Stimulated activated CD4-positive, alpha-beta T cell treated with anti-CD3 and anti-CD28 coated beads, Interleukin-12 subunit alpha, Interleukin-12 subunit beta, amount 100 ng/mL, for 24 hours (primary cell): ENCODE measurements at regions not wholly inside any gene's neighbourhood (a gene's known extent, or its start where the extent isn't known, plus 50 kb on each side); places are given as distances from the start of the nearest gene placed in this dataset.
A peak's percentile ranks its signal among the peaks of the same experiment; 100 is the strongest.

Experiments
- DNase-seq, 2 experiments: peaks; one replicate each; pipeline ENCODE4 v3.0.0-alpha.2; 2020; ENCODE audit warnings: low read depth in 2 of 2

DNA sequence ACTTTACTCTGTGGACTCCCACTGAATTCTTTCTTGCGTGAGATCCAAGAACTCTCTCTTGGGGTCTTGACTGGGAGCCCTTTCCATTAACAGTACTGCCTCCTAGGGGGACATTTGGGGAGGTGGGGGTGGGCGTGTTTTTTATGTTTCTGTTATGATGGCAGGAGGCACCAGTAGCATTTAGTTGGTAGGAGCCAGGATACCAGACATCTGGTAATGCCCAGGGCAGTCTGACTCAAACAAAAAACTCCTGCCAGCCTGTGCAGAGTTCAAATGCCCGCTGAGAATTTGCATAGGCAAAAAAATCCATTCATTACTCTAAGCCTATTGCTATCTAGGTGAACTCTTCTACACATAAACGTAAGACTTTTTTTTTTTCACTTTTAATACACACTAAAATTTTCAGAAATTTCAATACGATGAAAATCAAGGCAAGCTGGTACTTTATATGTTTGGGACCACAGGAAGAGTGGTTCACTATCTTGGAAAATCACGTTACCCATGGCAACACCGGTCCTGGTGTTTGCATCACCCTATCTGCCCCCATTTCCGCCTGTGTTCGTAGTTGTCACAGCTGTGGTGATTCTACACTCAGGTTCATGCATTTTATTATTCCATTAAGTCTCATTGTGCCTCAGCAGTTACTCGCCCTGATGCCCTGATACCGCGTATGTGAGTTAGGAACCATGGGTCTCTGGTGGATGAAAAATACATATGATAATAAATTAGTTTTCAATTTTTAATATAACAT, 121.1 kb upstream of the XYLT1 start:
- DNase-seq: no peak

DNA sequence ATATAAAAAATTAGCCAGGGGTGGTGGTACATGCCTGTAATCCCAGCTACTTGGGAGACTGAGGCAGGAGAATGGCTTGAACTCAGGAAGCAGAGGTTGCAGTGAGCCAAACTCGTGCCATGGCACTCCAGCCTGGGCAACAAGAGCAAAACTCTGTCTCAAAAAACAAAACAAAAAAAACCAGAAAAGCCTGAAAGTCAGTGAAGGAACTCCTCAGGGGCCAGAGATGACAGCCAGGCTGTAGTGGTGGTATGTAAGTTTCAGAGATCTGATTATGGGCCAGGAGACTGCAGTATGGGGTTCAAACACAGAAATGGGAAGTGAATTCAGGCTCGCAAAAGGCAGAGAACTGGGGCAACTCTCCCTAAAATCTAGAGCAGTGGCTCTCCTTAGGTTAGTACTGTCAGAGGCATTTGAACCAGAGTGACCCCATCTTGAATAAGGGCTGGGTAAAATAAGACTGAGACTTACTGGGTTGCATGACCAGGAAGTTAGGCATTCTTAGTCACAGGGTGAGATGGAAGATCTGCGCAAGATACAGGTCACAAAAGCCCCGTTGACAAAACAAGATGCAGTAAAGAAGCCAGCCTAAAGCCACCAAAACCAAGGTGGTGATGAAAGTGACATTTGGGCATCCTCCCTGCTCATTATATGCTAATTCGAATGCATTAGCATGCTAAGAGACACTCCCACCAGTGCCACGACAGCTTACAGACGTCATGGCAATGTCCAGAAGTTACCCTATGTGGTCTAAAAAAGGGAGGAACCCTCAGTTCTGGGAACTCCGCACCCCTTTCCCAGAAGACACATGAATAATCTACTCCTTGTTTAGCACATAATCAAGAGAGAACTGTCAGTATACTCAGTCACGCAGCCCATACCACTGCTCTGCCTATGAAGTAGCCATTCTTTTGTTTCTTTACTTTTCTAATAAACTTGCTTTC, 120.2 kb upstream of the XYLT1 start:
- peak in 1 of 2 experiments; percentile 22 for DNase-seq

DNA sequence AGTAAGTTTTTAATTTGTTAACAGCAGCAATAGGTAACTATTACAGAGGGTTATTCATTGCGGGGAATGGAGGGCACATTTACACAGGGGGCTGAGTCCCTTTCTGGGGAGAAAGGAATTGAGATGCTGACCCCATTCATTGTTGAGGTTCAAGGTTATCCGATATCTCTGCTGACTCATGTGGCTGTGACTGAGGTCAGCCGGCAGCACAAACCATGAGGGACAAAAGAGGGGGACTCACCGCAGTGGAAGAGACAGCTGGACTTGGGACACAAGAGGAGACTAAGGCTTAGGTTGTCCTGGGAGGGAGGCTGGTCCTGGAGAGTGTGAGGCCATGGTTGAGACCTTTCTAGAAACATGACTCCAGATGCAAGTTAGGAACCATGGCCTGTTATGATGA, 119.1 kb upstream of the XYLT1 start:
- no peak for DNase-seq

DNA sequence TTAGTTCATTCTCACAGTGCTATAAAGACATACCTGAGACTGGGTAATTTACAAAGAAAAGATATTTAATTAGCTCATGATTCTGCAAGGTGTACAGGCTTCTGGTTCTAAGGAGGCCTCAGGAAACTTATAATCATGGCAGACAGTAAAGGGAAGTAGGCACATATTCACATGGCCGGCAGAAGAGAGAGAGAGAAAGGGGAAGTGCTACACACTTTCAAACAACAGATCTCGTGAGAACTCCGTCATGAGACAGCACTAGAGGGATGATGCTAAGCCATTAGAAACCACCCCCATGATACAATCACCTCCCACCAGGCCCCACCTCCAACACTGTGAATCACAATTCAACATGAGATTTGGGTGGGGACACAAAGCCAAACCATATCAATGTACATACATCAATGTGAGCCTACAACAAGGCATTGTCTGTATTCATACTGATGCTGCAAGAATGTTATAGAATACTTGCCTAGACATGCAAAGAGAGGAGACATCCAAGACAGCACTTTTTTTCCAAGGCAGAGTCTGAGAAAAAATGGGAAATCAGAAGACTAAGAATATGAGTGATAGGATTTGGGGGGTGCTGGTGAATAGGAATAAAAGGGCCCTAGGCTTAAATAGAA, 114.8 kb upstream of the XYLT1 start:
- no peak for DNase-seq

DNA sequence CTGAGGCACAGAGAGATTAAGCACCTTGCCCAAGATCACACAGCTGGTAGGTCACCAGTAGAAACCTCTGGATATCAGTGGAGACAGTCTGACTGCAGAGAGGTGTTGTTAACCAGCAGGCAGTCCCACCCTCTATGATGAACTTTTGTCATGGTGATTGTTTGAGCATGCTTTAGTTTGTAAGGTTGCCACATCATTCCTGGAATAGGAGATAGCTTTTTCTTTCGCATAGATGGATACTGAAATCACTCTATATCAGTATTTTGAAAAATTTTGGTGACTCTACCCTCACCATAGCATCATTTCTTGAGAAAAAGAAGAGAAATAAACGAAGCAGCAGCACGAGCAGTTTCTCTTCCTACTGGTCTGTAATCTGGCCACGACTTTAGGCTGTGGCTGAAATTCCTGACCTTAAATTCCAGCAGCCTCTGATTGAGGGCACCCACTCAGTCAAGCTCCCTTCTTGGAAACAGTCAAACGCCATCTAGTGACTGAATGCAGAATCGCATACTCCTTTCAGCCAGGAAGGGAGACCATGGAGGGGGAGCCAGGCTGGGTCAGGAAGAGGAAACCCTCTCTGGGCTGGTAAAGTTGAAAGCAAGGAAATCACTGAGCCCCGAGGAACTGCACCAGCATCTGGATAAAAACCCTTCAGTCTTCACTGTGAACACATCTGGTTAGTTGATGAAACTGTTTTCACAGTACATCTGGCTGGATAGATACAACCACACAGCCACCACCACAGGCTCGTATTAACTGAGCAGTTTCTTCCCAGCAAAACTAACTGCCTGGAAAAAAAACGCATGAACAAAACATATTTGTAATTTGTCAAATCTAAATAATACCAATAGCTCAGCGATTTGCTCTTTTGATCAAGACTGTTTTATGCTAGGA, 108.5 kb upstream of the XYLT1 start:
- DNase-seq: peak; percentile 13 to 43

DNA sequence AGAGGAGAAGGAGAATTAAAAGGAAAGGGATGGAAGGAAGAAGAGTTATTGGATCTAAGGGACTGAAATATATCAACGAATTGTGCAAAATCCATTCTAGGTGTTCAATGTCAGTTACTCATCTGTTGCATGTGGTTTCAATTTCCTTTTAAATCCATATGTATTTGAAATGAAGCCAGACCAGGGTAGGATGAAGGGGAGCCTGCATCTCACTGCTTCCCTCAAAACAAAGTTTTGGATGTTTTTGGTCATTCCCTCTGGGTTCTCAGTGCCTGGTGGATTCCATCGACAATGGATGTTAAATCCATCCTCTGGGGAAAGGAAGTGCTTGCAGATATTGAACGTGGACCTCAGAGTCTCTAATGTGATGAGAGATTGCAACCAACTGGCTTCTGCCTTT, 103.5 kb upstream of the XYLT1 start:
- DNase-seq: no peak

DNA sequence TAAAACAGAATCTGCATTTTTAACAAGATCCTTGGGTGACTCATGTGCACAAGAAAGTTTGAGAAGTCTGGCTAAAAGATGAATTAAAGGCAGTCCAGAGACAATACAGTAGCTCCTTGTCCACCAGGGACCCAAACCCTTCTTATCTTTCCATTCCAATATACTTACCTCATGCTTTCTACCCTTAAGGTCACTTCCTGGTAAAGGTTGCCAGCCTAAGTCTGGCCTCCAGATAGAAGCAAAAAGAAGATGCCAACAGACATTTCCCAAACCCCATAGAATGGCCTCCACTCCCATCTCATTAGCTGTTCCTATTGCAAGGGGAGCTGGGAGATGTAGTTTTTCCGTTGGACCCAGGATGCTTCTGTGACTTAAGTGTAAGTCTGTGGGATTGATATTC, 101.4 kb upstream of the XYLT1 start:
- no peak for DNase-seq

DNA sequence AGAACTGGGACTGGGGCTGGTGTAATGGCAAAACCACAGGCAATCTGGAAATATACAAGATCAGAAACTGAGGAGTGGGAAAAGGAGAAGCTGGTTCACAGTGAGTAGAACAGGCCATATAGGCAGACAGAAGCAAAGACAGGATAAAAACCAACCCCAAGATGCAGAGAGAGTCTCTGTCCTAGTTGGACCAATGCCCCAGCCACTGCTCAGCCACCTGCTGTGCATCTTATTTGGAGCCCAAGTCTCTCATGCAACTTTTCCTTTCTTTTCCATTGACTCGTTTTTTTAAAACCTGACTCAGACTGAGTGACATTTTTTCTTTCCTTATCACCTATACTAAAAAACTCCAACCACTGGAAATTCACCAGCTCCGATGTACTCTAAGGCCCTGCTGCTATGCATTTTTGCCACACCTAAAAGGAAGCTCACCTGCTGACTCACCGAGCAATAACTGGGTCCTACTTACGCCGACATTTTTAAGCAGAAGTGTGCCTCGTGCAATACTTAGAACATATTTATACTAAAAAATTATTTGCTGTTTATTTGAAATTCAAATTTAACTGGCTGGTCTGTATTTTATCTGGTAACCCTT, 100.8 kb upstream of the XYLT1 start:
- DNase-seq: no peak

DNA sequence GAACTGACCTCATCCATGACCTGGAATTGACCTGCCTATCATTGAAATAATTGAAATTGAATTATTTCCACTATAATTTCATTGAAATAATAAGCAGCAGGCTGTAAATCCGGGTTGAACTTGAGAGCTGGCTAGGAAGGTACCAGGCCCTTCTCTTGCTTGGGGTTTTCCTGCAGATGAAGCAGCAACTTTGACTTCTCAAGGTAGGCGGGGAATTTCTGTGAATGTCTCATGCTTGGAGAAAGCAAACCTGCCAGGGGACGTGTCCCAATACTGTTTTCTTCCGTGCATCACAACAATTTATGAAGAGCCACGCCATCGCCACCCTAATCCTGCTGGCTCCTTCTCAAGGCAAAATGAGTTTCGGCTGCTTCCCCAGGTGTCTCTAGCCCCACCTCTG, 97.5 kb upstream of the XYLT1 start:
- no peak for DNase-seq

DNA sequence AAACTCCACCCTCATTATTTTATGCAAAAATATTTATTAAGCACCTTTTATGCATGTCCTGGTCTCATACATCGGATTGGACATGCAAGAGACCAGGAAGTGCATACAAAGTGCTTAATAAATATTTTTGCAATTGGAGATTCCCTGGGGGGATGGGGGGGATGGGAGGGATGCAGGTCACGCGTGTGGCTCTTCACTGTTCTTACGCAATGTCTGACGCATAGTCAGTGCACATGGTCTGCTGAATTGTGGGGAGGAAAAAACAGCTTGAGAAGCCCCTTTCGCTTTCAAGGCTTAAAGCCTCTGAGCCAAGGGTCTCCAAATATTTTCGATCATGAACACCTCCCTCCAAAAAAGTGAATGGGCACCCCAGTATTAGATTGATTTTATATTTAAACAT, 96.7 kb upstream of the XYLT1 start:
- no peak for DNase-seq

DNA sequence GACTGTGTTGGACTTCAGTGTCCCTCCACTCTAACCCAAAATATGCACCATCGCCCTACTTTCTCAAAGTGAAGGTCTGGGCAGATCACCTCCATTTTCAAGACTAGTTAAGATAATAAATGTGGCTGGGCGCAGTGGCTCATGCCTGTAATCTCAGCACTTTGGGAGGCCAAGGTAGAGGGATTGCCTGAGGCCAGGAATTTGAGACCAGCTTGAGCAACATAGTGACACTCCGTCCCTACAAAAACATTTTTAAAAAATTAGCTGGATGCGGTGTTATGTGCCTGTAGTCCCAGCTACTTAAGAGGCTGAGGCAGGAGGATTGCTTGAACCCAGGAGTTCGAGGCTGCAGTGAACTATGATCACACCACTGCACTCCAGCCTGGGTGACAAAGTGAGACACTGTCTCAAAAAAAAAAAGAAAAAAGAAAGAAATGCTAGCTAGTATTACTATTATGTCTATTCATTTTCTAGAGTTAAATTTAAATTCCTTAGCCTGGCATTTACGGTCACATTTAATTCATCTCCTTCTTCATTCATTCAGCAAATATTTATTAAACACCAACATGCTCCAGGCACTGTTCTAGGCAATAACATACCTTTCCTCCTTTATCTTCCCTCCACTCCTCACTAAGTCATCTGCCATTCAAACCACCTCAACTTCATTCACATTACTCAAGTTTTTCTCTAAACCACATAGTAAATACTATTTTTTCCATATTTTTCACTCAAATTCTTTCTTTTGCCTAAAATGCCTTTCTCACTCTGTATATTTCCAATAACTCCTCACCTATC, 96.1 kb upstream of the XYLT1 start:
- no peak for DNase-seq

DNA sequence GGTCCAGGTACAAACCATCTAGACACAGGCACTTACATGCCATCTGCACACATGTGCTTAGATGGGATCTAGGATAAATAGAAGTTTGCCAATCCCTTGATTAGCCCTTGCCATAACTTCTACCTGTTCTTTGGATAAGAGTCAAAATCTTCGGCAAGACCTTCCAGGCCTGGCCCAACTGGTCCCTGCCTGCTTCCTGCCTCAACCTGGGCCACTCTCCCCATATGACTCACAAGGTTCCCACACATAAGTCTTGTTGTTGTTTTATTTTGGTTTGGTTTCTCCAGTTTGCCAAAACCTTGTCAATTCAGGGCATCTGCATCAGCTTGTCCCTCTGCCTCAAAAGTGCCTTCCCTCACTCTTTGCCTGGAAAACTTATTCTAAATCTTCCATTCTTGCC, 95.3 kb upstream of the XYLT1 start:
- no peak for DNase-seq

DNA sequence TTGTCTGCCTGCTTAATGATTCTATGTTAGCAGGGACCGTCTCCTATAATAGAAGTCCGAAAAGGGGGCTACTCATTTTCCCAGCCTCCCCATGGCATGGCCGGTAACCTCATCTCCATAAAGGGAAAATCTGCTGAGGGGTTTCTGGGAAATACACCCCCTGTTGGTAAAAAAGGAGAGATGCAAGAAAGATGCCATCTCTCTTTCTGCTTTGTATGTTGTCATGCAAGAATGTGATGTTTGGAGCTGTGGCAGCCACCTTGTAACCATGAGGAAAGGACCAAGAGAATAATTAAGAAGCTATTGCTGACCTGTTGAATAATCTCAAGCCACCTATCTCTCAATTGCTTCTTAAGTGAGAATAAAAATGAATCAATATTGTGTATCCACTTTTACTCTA, 94.8 kb upstream of the XYLT1 start:
- DNase-seq: no peak

DNA sequence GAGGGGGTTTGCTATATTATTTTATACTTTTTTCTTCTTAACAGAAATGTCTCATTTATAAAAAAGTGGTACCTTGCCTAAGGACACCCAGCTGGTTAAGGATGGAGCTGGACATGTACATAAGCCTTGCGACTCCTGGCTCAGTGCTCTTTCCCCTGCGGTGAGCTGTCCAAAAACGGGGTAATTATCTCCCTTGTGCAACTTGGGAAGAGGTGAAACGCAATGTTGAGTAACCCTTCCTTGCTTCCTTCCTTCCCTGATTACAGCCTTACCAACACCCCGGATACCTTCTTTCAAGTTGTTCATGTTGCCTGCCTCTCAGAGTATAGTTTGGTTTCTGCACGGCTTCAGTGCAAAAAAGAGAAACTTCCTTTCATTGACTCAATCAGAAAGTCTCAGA, 94.1 kb upstream of the XYLT1 start:
- DNase-seq: no peak

DNA sequence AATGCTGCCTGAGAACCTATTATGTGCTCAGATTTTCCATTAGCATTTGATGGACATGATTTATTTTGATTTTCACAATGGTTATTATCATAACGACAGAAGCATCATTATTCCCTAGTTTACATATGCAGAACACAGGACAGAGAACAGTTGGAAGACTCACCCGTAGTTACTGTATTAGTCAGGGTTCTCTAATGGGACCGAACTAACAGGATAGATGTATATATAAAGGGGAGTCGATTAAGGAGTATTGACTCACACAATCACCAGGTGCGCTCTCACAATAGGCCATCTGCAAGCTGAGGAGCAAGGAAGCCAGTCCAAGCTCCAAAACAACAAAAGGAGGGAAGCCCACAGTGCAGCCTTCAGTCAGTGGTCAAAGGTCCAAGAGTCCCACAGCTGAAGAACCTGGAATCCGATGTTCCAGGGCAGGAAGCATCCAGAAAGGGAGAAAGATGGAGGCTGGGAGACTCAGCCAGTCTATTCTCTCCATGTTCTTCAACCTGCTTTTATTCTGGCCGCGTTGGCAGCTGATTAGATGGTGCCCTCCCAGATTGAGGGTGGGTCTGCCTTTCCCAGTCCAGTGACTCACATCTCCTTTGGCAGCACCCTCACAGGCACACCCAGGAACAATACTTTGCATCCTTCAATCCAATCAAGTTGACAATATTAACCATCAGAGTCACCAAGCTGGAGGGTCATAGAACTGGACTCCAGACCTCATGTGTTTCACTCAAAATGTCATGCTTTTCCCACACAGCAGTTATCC, 92.7 kb upstream of the XYLT1 start:
- no peak for DNase-seq

DNA sequence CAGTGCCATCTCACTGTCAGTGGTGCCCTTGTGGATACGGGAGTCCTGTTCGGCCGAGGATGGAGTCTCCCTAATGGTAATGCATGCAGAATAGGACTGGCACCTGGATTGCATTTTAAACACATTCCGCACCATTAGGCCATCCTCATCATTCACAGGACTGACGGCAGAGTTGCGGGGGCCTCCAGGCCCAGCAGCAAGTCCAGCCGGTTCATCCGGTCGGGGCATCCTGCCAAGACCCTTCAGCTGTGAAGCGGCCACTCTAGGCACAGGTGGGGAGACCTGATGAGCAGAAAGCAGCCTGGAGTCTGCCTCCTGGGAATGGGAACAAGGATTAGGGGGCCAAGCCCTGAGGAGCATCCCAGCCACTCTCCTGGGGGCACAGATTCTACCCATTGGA, 90.3 kb upstream of the XYLT1 start:
- DNase-seq: no peak

DNA sequence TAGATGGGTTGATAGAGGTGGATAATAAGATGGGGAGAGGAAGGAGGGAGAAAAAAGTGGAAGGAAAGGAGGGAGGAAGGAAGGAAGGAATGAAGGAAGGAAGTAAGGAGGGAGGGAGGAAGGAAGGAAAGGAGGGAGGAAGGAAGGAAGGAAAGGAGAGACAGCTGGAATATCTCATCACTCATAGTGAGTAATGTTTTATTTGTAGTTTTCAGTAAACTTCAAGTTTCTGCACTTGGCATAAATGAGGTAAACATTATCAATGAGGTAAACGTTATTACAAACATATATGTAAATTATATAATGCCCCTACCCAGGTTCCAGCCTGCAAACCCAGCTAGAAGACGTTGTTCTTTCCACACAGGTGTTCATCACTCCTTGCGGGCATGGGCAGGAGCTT, 89.8 kb upstream of the XYLT1 start:
- DNase-seq: no peak

DNA sequence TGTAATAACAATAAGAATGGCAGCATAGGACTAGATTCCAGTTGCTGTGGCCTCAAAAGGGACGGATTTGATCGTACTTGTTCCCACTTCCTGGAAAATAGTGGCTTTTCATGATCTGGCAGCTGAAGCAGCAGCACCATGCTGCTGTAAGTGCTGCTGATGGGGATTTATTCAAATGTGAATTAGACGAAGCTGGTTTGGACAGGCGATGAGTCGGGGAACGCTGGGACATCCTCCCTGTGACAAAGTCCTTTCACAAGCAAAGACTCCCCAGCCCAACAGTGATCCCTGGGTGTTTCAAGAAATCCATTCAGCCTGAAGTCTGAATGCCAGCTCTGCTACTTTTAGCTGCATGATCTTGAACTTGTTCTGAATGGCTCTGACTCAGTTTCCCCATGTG, 88.6 kb upstream of the XYLT1 start:
- no peak for DNase-seq

DNA sequence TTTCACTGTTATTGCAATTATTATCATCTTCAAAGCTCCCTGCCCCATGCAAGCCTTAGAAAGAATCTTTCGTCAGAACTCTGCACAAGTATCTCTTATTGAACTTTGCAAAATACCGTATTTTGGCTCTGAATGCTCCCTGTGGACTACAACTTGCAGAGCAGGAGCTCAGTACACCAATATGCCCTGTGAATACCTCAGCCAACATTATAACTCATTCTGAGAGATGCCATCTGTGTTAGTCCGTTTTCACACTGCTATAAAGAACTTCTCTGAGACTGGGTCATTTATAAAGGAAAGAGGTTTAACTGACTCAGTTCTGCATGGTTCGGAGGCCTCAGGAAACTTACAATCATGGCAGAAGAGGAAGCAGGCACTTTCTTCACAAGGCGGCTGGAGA, 87.2 kb upstream of the XYLT1 start:
- no peak for DNase-seq

DNA sequence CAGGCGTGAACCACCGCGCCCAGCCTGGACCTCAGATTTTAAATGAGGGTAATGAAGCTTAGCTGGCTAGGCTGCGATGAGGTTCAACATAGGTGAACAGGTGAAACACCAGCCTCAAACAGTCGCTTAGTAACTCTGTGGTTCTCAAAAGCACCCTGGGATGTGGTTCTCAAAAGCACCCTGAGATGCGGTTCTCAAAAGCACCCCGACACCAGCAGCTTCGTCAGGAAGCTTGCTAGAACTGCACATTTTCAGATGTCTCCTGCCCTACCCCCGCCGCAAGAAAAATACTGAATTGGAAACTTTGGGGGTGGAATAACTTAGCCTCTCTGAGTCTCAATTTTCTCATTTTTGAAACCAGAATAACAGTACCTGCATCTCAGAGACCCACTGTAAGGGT, 86.7 kb upstream of the XYLT1 start:
- DNase-seq: no peak
